ENCODE measurements at regions not wholly inside any gene's neighbourhood (a gene's known extent, or its start where the extent isn't known, plus 50 kb on each side); places are given as distances from the start of the nearest gene placed in this dataset.
"Not testable (repeated sequence)": the region's sequence is repeated elsewhere in the genome, so short reads cannot be mapped to it uniquely, and the experiment has no call there.

DNA sequence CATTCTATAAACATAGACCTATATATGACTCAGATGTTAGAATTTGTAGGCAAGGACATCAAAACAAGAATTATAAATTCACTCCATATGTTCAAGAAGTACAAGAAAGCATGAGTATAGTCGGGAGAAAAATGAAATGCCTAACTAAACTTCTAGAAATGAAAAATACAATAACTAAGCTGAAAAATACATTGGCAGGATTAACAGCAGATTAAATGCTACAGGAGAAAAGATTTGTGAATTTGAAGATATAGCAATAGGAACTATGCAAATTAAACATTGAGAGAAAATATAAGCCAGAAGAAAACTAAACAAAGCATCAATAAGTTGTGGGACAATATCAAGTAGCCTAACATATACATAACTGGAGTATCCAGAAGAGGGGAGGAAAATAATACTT, 55.3 kb upstream of the PRSS3 start:
- DNase-seq = no peak

DNA sequence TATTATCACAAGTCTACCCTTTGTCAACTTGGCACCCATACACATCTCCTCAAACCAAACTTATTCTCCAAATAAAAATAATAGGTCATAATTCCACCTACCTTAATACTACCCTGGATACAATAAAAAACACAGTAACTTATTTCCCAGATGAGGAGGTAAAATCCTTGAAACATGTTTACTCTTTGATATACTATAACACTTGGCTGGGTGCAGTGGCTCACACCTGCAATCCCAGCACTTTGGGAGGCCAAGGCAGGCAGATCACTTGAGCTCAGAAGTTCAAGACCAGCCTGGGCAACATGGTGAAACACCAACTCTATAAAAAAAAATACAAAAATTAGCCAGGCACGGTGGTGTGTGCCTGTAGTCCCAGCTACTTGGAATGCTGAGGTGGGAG, 54.4 kb upstream of the PRSS3 start:
- not testable (repeated sequence) for DNase-seq

DNA sequence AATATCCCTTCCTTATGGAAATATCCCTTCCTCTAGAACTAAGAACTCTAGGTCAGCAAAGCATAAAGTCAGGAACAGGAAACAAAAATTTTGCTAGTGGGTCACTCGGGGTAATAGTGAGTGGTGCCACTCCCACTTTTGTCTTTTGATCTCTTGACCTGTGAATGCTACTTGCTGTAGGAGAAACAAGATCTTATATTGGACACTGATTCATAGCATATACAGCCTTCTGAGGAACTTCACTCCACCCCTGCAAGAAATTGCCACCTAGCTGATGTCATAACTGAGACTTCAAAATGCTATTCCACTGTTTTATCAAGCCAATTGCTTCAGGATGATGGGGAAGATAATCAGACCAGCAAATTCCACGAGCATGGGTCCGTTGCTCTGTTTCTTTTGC, 53.3 kb upstream of the PRSS3 start:
- no peak for DNase-seq

DNA sequence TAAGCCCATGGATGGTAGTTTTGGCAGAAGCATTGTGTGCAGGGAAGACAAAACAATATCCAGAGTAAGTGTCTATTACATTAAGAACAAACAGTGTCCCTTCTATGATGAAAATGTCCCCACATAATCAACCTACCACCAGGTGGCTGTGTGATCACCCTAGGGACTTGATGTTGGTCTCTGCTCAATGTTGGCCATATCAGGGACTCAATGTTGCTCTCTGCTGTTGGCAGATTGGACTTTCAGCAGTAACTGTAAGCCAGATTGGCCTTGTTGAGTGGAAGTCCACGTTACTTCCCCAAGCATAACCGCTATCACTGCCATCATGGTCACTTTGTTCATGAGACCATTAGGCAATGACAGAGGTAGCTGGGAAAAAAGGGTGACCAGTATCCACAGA, 52.8 kb upstream of the PRSS3 start:
- DNase-seq = no peak

Data from suppressor macrophage treated with lipopolysaccharide for 4 hours (primary cell).